Spleen (tissue), 7 donors: ENCODE measurements at regions not wholly inside any gene's neighbourhood (a gene's known extent, or its start where the extent isn't known, plus 50 kb on each side); places are given as distances from the start of the nearest gene placed in this dataset.

ENCODE experiments used
- POLR2AphosphoS5 ChIP-seq, 3 donors: sonication (generic); formaldehyde crosslinking; IDR thresholded peaks; one replicate each; pipeline ENCODE4 v1.5.1; 2017; ENCODE audit warnings: antibody characterized with exemption in 3 of 3
- TF ChIP-seq, protein P1 (sequence below), 11 experiments: fragments of 200-600 bp in 7 of 11; fragments of 450-650 bp in 4 of 11; sonication (generic) in 4 of 11; IDR thresholded peaks in 8 of 11; conservative IDR thresholded peaks in 3 of 11; 1 replicate in 7 of 11; 2 replicates in 4 of 11; pipeline versions ENCODE4 v1.4.0 to v1.8.0; 2016 to 2021; ENCODE audit warnings: antibody characterized with exemption in 11 of 11, inconsistent platforms in 4 of 11, mild to moderate bottlenecking in 1 of 11
- donor health status: DM: no; HTN: no; CAD: no; lungs with moderate emphysema.
- donor health status: DM: no; HTN: no; CAD: no.
- donor health status: DM: no; HTN: no; CAD: no.

DNA sequence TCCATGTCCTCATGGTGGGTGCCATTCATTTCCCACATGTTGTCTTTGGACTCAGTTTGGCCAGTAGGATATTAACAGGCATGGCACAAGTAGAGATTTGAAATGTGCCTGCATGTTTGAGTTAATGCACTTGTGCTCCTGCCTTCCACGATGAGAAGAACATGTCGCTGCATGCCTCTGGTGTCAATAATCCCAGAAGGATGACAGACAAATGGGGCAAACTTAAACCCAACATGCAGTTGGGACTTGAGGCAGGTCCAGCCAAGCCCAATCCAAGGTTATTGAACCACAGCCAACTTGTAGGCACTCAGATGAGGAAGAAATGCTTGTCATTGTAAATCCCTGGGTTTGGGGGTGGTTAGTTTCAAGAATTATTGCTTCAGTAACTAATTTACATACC lies 174.6 kb downstream of the TRIM33 start:
- TF ChIP-seq, protein P1, sequence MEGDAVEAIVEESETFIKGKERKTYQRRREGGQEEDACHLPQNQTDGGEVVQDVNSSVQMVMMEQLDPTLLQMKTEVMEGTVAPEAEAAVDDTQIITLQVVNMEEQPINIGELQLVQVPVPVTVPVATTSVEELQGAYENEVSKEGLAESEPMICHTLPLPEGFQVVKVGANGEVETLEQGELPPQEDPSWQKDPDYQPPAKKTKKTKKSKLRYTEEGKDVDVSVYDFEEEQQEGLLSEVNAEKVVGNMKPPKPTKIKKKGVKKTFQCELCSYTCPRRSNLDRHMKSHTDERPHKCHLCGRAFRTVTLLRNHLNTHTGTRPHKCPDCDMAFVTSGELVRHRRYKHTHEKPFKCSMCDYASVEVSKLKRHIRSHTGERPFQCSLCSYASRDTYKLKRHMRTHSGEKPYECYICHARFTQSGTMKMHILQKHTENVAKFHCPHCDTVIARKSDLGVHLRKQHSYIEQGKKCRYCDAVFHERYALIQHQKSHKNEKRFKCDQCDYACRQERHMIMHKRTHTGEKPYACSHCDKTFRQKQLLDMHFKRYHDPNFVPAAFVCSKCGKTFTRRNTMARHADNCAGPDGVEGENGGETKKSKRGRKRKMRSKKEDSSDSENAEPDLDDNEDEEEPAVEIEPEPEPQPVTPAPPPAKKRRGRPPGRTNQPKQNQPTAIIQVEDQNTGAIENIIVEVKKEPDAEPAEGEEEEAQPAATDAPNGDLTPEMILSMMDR (IDR thresholded peaks at IDR 0.05 in 8 of 11, conservative IDR thresholded peaks at IDR 0.05 in 3 of 11) = no peak
- no peak for TF ChIP-seq POLR2AphosphoS5 (IDR thresholded peaks at IDR 0.05)
